ENCODE measurements at regions not wholly inside any gene's neighbourhood (a gene's known extent, or its start where the extent isn't known, plus 50 kb on each side); places are given as distances from the start of the nearest gene placed in this dataset.

DNA sequence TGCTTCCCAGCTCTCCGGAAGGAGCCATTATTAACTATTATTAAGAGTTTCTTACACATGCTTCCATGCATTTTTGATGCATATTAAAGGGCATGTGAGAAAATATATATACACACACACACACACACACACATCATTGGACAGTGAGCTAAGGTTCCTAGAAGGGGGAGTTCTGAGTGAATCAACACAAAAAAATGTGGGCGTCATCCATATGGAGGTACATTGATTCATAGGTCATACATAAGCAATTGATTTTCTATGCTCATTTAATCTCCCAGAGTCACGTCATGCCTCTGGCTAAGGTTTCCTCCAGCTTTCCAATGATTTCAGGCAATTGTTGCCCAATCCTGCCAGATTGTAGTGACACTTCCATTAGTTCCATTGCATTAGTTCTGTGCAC, 269.4 kb downstream of the DNAJB9 start:
- Histone ChIP-seq H3K9me3 (ENCODE audit: control insufficient read depth in 2 of 3, insufficient read depth in 1 of 3, low read length in 3 of 3) (peaks cover 0 to under 1% (median 0%) of the 10 kb centered on the region in 3 donors), H3K9ac (ENCODE audit: low read length in 3 of 3) (no peak overlapping the region), H3K4me3 (ENCODE audit: low read length in 3 of 3) (no peak overlapping the region), H3K27me3 (ENCODE audit: control insufficient read depth, insufficient read depth, low read length) (no peaks in the 10 kb centered on the region), H3K27ac (ENCODE audit: low read depth in 2 of 2, low read length in 2 of 2) (no peak overlapping the region), H3K36me3 (ENCODE audit: control insufficient read depth in 2 of 3, insufficient read depth in 3 of 3, low read length in 3 of 3) (no peaks in the 10 kb centered on the region), H3K4me1 (ENCODE audit: control insufficient read depth in 2 of 3, insufficient read depth in 2 of 3, low read depth in 1 of 3, low read length in 3 of 3) (no peaks in the 10 kb centered on the region)
- DNase-seq = no peak
- intact Hi-C loops (cut with DNase I) = no loop called here
- TF ChIP-seq, protein P1, sequence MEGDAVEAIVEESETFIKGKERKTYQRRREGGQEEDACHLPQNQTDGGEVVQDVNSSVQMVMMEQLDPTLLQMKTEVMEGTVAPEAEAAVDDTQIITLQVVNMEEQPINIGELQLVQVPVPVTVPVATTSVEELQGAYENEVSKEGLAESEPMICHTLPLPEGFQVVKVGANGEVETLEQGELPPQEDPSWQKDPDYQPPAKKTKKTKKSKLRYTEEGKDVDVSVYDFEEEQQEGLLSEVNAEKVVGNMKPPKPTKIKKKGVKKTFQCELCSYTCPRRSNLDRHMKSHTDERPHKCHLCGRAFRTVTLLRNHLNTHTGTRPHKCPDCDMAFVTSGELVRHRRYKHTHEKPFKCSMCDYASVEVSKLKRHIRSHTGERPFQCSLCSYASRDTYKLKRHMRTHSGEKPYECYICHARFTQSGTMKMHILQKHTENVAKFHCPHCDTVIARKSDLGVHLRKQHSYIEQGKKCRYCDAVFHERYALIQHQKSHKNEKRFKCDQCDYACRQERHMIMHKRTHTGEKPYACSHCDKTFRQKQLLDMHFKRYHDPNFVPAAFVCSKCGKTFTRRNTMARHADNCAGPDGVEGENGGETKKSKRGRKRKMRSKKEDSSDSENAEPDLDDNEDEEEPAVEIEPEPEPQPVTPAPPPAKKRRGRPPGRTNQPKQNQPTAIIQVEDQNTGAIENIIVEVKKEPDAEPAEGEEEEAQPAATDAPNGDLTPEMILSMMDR (IDR thresholded peaks at IDR 0.05; ENCODE audit: borderline replicate concordance, extremely low read depth, insufficient read depth) = no peak
- FAIRE-seq = no peak

DNA sequence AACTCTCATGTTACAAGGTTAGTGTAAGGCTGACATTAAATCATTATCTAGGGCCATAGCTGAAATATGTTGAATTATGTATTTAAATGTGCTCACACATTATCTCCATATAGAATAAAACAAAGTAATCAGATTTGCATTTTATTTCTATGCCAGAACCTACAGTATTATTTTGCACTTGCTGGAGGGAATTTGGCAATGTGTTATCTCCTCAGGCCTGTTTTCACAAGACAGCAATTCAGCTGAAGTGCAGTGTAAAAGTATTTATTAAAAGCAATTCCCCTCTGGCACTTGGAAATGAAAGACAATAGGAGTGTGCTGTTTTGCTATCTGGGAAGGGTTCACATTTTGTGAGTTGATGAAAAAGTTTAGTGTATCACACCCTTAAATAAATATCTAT, 276.3 kb downstream of the DNAJB9 start:
- Histone ChIP-seq H3K9ac (ENCODE audit: low read length in 3 of 3) (no peak overlapping the region), H3K36me3 (ENCODE audit: control insufficient read depth in 2 of 3, insufficient read depth in 3 of 3, low read length in 3 of 3) (no peaks in the 10 kb centered on the region), H3K4me3 (ENCODE audit: low read length in 3 of 3) (no peak overlapping the region), H3K27me3 (ENCODE audit: control insufficient read depth, insufficient read depth, low read length) (no peaks in the 10 kb centered on the region), H3K4me1 (ENCODE audit: control insufficient read depth in 2 of 3, insufficient read depth in 2 of 3, low read depth in 1 of 3, low read length in 3 of 3) (no peaks in the 10 kb centered on the region), H3K27ac (ENCODE audit: low read depth in 2 of 2, low read length in 2 of 2) (no peak overlapping the region), H3K9me3 (ENCODE audit: control insufficient read depth in 2 of 3, insufficient read depth in 1 of 3, low read length in 3 of 3) (no peaks in the 10 kb centered on the region)
- no peak for DNase-seq
- no peak for FAIRE-seq
- TF ChIP-seq, protein P1 (IDR thresholded peaks at IDR 0.05; ENCODE audit: borderline replicate concordance, extremely low read depth, insufficient read depth) = no peak
- intact Hi-C loops (cut with DNase I) = no loop called here

DNA sequence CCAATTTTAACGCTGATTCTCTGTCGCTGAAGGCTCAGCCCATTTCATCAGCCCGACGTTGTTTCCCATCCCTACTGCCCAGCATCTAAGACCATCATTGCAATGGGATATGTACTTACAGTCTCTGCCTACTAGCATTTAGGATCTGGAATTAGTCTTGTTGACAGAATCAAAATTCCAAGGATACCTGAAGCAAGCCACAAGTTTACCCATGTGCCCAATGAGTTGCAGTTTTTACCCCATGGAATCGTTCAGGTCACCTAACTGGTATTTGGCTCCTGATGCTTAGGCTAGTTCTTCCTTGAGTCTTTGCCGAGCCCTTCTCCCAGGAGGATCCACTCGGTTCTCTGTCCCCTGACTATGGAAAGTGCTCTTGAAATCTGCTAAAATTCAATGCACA, 276.8 kb downstream of the DNAJB9 start:
- Histone ChIP-seq H3K27ac (ENCODE audit: low read depth in 2 of 2, low read length in 2 of 2) (no peak overlapping the region), H3K9ac (ENCODE audit: low read length in 3 of 3) (no peak overlapping the region), H3K36me3 (ENCODE audit: control insufficient read depth in 2 of 3, insufficient read depth in 3 of 3, low read length in 3 of 3) (no peaks in the 10 kb centered on the region), H3K27me3 (ENCODE audit: control insufficient read depth, insufficient read depth, low read length) (no peaks in the 10 kb centered on the region), H3K9me3 (ENCODE audit: control insufficient read depth in 2 of 3, insufficient read depth in 1 of 3, low read length in 3 of 3) (no peaks in the 10 kb centered on the region), H3K4me1 (ENCODE audit: control insufficient read depth in 2 of 3, insufficient read depth in 2 of 3, low read depth in 1 of 3, low read length in 3 of 3) (no peaks in the 10 kb centered on the region), H3K4me3 (ENCODE audit: low read length in 3 of 3) (no peak overlapping the region)
- TF ChIP-seq, protein P1 (IDR thresholded peaks at IDR 0.05; ENCODE audit: borderline replicate concordance, extremely low read depth, insufficient read depth) = no peak
- FAIRE-seq = no peak
- intact Hi-C loops (cut with DNase I) = no loop called here
- DNase-seq = no peak

DNA sequence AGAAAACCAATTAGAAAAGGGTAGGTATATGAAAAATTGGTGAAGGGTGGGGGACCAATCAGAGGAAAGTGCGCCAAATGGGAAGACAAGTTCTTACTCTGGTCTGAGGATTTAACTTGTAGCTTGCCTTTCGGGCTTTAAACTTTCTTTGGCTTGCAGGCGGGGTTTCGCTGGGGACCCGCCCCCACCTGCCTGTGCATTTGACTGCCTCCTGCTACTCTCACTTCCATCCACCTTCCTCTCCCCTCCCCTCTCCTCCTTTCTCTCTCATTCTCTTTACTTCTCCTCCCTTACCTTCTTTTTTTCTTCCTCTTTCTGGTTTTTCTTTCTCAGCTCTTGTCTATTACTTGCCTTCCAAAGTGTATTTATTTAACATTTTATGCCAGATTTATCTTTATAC, 278.8 kb downstream of the DNAJB9 start:
- Histone ChIP-seq H3K9ac (ENCODE audit: low read length in 3 of 3) (no peak overlapping the region), H3K36me3 (ENCODE audit: control insufficient read depth in 2 of 3, insufficient read depth in 3 of 3, low read length in 3 of 3) (no peaks in the 10 kb centered on the region), H3K4me3 (ENCODE audit: low read length in 3 of 3) (no peak overlapping the region), H3K27ac (ENCODE audit: low read depth in 2 of 2, low read length in 2 of 2) (no peak overlapping the region), H3K27me3 (ENCODE audit: control insufficient read depth, insufficient read depth, low read length) (no peaks in the 10 kb centered on the region), H3K4me1 (ENCODE audit: control insufficient read depth in 2 of 3, insufficient read depth in 2 of 3, low read depth in 1 of 3, low read length in 3 of 3) (no peaks in the 10 kb centered on the region), H3K9me3 (ENCODE audit: control insufficient read depth in 2 of 3, insufficient read depth in 1 of 3, low read length in 3 of 3) (no peaks in the 10 kb centered on the region)
- TF ChIP-seq, protein P1 (IDR thresholded peaks at IDR 0.05; ENCODE audit: borderline replicate concordance, extremely low read depth, insufficient read depth) = no peak
- intact Hi-C loops (cut with DNase I) = no loop called here
- no peak for DNase-seq
- FAIRE-seq = no peak
